GM13977 (cell line): ENCODE measurements at regions not wholly inside any gene's neighbourhood (a gene's known extent, or its start where the extent isn't known, plus 50 kb on each side); places are given as distances from the start of the nearest gene placed in this dataset.

Experiments
- DNase-seq: peaks from one replicate; pipeline ENCODE4 v3.0.0; 2012; ENCODE audit warnings: low spot score
- in situ Hi-C: fragments of 300-500 bp; cut with MboI; formaldehyde crosslinking; loops from one replicate; pipeline ENCODE4 v1.12.0; 2022; ENCODE audit warnings: low sequenced_read_pairs, low pct_unique_long_range_greater_than_20kb, mixed read lengths, inconsistent platforms; ENCODE audit not compliant: unreplicated experiment
- TF ChIP-seq, protein P1 (sequence below): IDR thresholded peaks from 2 replicates; pipeline ENCODE4 v1.5.1; 2012; ENCODE audit warnings: mild to moderate bottlenecking, control low read depth; ENCODE audit not compliant: insufficient read depth; ENCODE audit errors: extremely low read depth, missing control alignments

DNA sequence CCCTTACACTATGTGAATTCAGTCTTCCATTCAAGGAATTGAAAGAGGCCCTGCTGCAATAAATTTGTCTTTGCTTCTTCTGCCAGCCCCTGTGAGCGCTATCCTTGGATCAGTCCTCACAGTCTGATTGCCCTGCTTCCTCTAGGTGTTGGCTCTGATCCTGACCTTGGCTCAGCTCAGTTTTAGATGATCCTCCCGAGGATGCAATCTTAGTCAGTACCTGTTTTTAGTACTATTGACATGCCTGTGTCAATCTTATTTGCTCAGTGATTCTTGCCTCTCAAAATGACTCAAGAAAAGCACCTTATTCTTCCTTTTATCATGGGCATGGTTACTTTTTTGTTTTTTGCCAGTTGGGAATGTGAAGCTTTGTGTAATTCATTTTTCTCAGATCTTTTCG, 101.4 kb upstream of the KCNK1 start:
- DNase-seq: peak; percentile 27
- in situ Hi-C loops: no loop called here
- TF ChIP-seq, protein P1, sequence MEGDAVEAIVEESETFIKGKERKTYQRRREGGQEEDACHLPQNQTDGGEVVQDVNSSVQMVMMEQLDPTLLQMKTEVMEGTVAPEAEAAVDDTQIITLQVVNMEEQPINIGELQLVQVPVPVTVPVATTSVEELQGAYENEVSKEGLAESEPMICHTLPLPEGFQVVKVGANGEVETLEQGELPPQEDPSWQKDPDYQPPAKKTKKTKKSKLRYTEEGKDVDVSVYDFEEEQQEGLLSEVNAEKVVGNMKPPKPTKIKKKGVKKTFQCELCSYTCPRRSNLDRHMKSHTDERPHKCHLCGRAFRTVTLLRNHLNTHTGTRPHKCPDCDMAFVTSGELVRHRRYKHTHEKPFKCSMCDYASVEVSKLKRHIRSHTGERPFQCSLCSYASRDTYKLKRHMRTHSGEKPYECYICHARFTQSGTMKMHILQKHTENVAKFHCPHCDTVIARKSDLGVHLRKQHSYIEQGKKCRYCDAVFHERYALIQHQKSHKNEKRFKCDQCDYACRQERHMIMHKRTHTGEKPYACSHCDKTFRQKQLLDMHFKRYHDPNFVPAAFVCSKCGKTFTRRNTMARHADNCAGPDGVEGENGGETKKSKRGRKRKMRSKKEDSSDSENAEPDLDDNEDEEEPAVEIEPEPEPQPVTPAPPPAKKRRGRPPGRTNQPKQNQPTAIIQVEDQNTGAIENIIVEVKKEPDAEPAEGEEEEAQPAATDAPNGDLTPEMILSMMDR: no peak

DNA sequence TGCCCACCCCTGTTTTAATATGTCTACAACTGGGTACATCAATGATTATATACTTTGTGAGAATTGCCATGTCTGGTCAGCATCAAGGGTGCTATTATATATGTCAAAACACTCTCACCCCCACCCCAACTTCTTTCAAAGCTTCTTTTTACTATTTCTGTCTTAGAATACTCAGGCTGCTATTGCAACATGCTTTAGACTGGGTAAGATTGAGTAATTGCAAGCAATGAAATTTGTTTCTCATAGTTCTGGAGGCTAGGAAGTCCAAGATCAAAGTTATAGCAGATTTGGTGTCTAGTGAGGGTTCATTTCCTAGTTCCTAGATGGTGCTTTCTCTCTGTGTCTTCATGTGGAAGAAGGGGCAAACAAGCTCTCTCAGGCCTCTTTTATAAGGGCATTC, 100.5 kb upstream of the KCNK1 start:
- no peak for DNase-seq
- in situ Hi-C loops: no loop called here

DNA sequence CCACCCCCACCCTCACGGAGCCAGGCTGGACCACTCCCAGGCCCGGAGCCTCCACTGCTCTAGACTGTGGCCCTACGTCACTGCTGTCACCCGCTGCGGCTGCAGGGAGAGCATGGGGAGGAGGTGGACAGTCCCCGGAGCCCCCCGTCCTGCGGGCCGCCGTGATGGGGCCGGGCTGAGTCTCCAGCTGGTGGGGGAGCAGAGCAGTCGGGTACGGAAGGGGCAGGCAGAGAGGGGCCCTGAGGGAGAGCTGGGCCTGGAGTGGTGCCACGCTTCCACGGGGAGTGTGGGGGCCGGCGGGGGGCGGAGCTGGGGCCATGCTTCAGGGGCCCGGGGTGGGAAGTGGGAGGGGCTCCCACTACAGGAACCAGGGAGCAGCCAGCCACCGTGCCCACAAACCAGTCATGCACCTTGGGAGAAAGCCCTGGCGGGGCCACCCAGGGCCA, 98.9 kb upstream of the KCNK1 start:
- DNase-seq: no peak
- in situ Hi-C loops: no loop called here
- TF ChIP-seq, protein P1: no peak

More for the DNA sequence above, 100.5 kb upstream of the KCNK1 start:
- TF ChIP-seq, protein P1: no peak

DNA sequence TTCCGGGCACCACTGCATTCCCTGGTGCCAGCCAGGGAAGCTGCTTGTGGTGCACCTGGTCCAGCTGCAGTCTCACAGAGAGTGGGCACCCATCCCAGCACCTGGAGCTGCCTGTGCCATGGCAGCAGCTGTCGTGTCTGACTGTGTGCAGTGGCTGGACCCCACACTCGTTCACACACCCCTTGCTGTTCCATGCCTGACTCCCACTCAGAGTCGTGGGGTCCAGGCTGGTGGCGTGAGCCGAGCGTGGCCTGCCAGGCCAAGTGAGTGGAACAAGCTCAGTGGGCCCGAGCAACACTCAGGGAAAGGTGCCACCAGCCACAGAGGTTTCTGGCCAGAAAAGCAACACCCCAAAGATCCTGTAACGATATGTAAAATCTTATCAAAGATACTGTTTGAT, 97.2 kb upstream of the KCNK1 start:
- TF ChIP-seq, protein P1: no peak
- in situ Hi-C loops: no loop called here
- DNase-seq: no peak

DNA sequence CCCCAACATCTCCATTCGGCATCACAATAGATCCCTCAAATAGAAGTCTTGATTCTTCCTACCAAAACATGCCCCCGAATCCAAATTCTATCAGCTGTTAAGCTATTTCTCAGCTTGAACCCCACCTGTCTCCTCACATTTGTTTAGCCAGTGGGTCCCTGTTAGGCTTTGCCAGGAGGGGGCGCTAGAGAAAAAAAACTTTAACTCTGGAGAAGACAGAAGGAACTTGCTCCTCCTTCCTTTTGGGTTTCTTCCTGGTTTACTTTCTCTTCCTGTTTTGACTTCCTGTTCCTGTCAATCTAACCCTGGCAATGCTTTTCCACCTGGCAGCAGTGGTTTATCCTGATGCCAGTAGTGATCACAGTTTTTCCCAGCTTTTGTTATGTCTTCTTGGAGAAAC, 95.6 kb upstream of the KCNK1 start:
- DNase-seq: peak; percentile 32
- TF ChIP-seq, protein P1: peak; percentile 61
- in situ Hi-C loops: no loop called here

DNA sequence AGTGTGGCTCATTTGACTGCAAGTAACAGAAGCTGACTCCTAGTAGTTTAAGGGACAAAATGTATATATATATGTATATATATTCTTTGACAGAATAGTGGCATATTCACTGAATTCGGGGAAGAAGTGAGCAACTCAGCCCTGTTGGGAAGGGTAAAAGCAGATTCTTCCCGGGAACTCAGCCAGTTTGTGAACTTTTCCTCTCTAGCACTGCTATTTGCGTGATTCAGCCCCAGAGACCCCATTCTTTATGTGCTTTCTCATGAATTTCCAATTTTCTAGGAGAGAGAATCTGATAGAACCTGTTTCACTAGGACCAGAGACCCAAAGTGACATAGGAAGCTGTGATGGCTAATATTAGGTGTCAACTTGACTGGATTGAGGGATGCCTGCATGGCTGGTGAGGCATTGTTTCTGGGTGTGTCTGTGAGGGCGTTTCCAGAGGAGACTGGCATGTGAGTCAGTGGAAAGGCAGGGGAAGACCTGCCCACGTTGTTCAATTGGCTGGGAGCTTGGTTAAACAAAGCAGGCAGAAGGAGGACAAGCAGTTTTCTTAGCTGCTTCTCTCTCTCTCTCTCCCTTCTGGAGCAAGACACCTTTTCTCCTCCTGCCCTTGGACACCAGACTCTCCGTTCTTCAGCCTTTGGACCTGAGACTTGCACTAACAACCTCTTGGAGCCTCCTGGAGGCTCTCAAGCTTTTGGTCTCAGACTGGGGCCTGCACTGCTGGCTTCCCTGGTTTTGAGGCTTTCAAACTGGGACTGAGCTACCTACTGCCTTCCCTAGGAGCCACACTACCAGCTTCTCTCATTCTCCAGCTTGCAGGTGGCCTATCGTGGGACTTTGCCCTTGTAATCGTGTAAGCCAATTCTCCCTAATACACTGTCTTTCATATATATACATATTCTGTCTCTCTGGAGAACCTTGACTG, 93.4 kb upstream of the KCNK1 start:
- TF ChIP-seq, protein P1: no peak
- in situ Hi-C loops: no loop called here

More for the DNA sequence above, 93.4 kb upstream of the KCNK1 start:
- no peak for DNase-seq
